Neural cell (in vitro differentiated cells): ENCODE measurements at regions not wholly inside any gene's neighbourhood (a gene's known extent, or its start where the extent isn't known, plus 50 kb on each side); places are given as distances from the start of the nearest gene placed in this dataset.

Experiments
- H2AFZ ChIP-seq: fragments of 200-600, 300-800 bp; sonication (generic), shearing (Covaris generic); 2 replicates; pipeline ENCODE4 v1.6.0; 2014; ENCODE audit warnings: low read depth, mild to moderate bottlenecking, antibody characterized with exemption, low read length, moderate library complexity
- H3F3A ChIP-seq: fragments of 200-600 bp; shearing (Covaris generic); 2 replicates; pipeline ENCODE4 v1.6.1; 2016; ENCODE audit warnings: mild to moderate bottlenecking, moderate library complexity, mixed read lengths, antibody characterized with exemption, low read length; ENCODE audit not compliant: insufficient read depth, poor library complexity, severe bottlenecking
- H3K27ac ChIP-seq: fragments of 200-600, 300-800 bp; sonication (generic), shearing (Covaris generic); 2 replicates; pipeline ENCODE4 v1.5.1; 2014; ENCODE audit warnings: mild to moderate bottlenecking, low read length, moderate library complexity
- H3K27me3 ChIP-seq: fragments of 300-800, 200-600 bp; sonication (generic), shearing (Covaris generic); 2 replicates; pipeline ENCODE4 v1.6.0; 2014; ENCODE audit warnings: mild to moderate bottlenecking, low read depth, low read length, moderate library complexity; ENCODE audit not compliant: insufficient read depth
- H3K36me3 ChIP-seq: fragments of 300-800, 200-600 bp; sonication (generic), shearing (Covaris generic); 2 replicates; pipeline ENCODE4 v1.5.1; 2014; ENCODE audit warnings: mild to moderate bottlenecking, antibody characterized with exemption, low read length, moderate library complexity; ENCODE audit not compliant: insufficient read depth
- H3K4me2 ChIP-seq: fragments of 300-800, 200-600 bp; sonication (generic), shearing (Covaris generic); 2 replicates; pipeline ENCODE4 v1.6.0; 2014; ENCODE audit warnings: mild to moderate bottlenecking, low read length
- H3K4me3 ChIP-seq: fragments of 300-800, 200-600 bp; sonication (generic), shearing (Covaris generic); 2 replicates; pipeline ENCODE4 v1.5.1; 2014; ENCODE audit warnings: mild to moderate bottlenecking, low read length, moderate library complexity
- H3K79me2 ChIP-seq: fragments of 200-600 bp; shearing (Covaris generic); replicated peaks from 2 replicates; pipeline ENCODE4 v1.6.0; 2014; ENCODE audit warnings: mild to moderate bottlenecking, low read length, moderate library complexity; ENCODE audit not compliant: insufficient read depth
- H3K9ac ChIP-seq: fragments of 300-800, 200-600 bp; sonication (generic), shearing (Covaris generic); 2 replicates; pipeline ENCODE4 v1.6.1; 2016; ENCODE audit warnings: mild to moderate bottlenecking, low read length, mixed read lengths
- H3K9me2 ChIP-seq: fragments of 200-600 bp; shearing (Covaris generic); 2 replicates; pipeline ENCODE4 v1.6.1; 2016; ENCODE audit warnings: mild to moderate bottlenecking, low read length, mixed read lengths; ENCODE audit not compliant: insufficient read depth
- H3K9me3 ChIP-seq: fragments of 200-600, 300-800 bp; sonication (generic), shearing (Covaris generic); 2 replicates; pipeline ENCODE4 v1.6.1; 2016; ENCODE audit warnings: mild to moderate bottlenecking, mixed run types, low read length, moderate library complexity, mixed read lengths
- H4K20me1 ChIP-seq: fragments of 200-600 bp; shearing (Covaris generic); 2 replicates; pipeline ENCODE4 v1.6.1; 2016; ENCODE audit warnings: mild to moderate bottlenecking, mixed run types; ENCODE audit not compliant: insufficient read depth
- EP300 ChIP-seq: fragments of 450-650 bp; conservative IDR thresholded peaks from 2 replicates; pipeline ENCODE4 v1.6.1; 2014; ENCODE audit warnings: antibody characterized with exemption, mild to moderate bottlenecking, moderate library complexity; ENCODE audit not compliant: poor library complexity, severe bottlenecking
- EZH2 ChIP-seq: fragments of 200-600, 300-800 bp; shearing (Covaris generic), sonication (generic); IDR thresholded peaks from 2 replicates; pipeline ENCODE4 v1.6.1; 2014; ENCODE audit warnings: antibody characterized with exemption, low read length, borderline replicate concordance, mild to moderate bottlenecking; ENCODE audit not compliant: insufficient read depth, poor library complexity, severe bottlenecking
- MXI1 ChIP-seq: fragments of 450-650 bp; conservative IDR thresholded peaks from 2 replicates; pipeline ENCODE4 v1.6.1; 2014; ENCODE audit warnings: antibody characterized with exemption, mild to moderate bottlenecking; ENCODE audit not compliant: poor library complexity, severe bottlenecking
- POLR2AphosphoS5 ChIP-seq: IDR thresholded peaks from 2 replicates; pipeline ENCODE4 v1.6.1; 2012
- RAD21 ChIP-seq: fragments of 450-650 bp; conservative IDR thresholded peaks from 2 replicates; pipeline ENCODE4 v1.6.1; 2014; ENCODE audit warnings: antibody characterized with exemption, mild to moderate bottlenecking, moderate library complexity
- REST ChIP-seq: IDR thresholded peaks from 2 replicates; pipeline ENCODE4 v1.6.1; 2012; ENCODE audit warnings: borderline replicate concordance
- SMC3 ChIP-seq: fragments of 450-650 bp; conservative IDR thresholded peaks from 2 replicates; pipeline ENCODE4 v1.6.1; 2014; ENCODE audit warnings: antibody characterized with exemption, mild to moderate bottlenecking, moderate library complexity; ENCODE audit not compliant: poor library complexity
- TAF1 ChIP-seq: IDR thresholded peaks from 2 replicates; pipeline ENCODE4 v1.6.1; 2012; ENCODE audit warnings: low read depth
- TF ChIP-seq, protein P1 (sequence below): fragments of 450-650 bp; IDR thresholded peaks from 2 replicates; pipeline ENCODE4 v1.5.1; 2014; ENCODE audit warnings: antibody characterized with exemption, mild to moderate bottlenecking, moderate library complexity; ENCODE audit not compliant: poor library complexity, severe bottlenecking

DNA sequence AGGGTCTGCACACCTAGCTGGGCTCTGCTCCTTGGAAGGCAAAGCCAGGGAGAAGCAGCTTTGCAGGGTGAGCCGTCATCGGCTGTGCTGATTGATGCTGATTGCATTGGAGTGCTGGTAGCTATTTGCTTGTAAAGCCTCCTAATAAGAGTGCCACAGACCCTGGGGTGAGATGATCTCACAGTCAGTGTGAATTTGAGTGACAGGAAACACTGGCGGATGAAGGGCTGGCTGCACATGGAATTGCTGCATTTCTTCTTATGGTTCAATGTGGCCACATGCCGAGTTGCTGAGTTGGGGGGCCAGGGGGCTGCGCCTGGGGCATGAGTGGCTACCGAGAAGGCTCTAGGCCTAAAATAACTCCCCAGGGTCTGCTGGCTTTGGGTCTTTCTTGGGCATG is 138.2 kb upstream of the CACNA1E start:
- H3K4me2 ChIP-seq: peak overlapping the region; percentile 36
- no peaks in the 10 kb centered on the region for H3K79me2 ChIP-seq
- peak overlapping the region; percentile 53 for H2AFZ ChIP-seq
- H3K27me3 ChIP-seq: no peaks in the 10 kb centered on the region
- peak overlapping the region; percentile 98 for H3K27ac ChIP-seq
- no peaks in the 10 kb centered on the region for H3K36me3 ChIP-seq
- no peaks in the 10 kb centered on the region for H3K9me2 ChIP-seq
- H3K9me3 ChIP-seq: no peaks in the 10 kb centered on the region
- H3K4me3 ChIP-seq: peak overlapping the region; percentile 53
- H3K9ac ChIP-seq: peak overlapping the region; percentile 73
- no peaks in the 10 kb centered on the region for H4K20me1 ChIP-seq
- TF ChIP-seq SMC3: peak; percentile 47
- TF ChIP-seq, protein P1, sequence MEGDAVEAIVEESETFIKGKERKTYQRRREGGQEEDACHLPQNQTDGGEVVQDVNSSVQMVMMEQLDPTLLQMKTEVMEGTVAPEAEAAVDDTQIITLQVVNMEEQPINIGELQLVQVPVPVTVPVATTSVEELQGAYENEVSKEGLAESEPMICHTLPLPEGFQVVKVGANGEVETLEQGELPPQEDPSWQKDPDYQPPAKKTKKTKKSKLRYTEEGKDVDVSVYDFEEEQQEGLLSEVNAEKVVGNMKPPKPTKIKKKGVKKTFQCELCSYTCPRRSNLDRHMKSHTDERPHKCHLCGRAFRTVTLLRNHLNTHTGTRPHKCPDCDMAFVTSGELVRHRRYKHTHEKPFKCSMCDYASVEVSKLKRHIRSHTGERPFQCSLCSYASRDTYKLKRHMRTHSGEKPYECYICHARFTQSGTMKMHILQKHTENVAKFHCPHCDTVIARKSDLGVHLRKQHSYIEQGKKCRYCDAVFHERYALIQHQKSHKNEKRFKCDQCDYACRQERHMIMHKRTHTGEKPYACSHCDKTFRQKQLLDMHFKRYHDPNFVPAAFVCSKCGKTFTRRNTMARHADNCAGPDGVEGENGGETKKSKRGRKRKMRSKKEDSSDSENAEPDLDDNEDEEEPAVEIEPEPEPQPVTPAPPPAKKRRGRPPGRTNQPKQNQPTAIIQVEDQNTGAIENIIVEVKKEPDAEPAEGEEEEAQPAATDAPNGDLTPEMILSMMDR: no peak
- peak; percentile 55 for TF ChIP-seq RAD21
- TF ChIP-seq REST: peak; percentile 76
- TF ChIP-seq EZH2: no peak
- no peak for TF ChIP-seq TAF1
- TF ChIP-seq EP300: peak; percentile 95
- TF ChIP-seq POLR2AphosphoS5: peak; percentile 87
- TF ChIP-seq MXI1: peak; percentile 59
- H3F3A ChIP-seq: peaks cover 13% of the 10 kb centered on the region

DNA sequence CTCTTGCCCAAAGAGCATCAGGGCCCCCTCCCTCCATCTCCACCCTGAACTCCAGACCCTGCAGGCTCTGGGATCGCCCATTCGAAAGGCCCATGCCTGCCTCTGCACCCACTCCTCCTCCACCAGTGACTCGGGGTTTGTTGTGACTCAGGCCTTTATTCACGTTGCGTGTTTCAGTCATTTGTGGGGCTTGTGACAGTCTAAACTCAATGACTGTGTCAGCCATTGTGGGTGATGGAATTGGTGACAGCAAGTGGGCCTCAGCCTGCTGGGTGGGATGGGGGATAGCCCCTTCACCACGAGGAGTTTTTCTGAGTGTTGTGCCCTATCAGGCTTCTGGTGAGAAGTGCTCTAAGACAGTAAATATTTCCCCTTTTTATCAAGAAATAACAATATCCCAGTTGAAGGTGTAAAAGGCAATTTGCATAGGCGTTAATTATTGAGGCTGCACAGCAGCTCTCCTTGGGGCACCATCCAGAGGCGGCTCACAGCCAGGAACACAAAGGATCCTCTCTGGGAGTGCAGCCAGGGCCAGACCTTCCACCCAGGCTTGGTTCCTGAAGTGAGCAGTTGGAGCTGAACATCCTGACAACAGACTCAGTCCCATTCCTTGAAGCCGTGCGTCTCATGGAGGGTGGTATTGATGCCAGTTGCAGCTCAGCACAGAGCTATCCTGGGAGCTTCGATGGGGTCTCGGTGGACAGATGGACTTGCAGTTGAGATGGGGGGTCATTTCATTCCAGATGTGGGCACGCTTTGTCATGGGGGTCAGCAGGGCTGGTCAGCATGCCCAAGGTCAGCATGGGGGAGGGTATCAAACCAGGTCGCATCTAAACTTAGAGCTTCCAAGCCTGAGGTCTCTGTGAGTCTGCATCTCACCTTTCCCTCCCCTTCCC is 135.6 kb upstream of the CACNA1E start:
- Histone ChIP-seq H3K4me3 (no peak overlapping the region), H3K27me3 (no peaks in the 10 kb centered on the region), H3K9me3 (no peaks in the 10 kb centered on the region), H2AFZ (no peak overlapping the region), H3K4me2 (no peak overlapping the region), H3F3A (peaks cover 13% of the 10 kb centered on the region), H3K36me3 (no peaks in the 10 kb centered on the region), H3K79me2 (no peaks in the 10 kb centered on the region), H4K20me1 (no peaks in the 10 kb centered on the region), H3K9me2 (no peaks in the 10 kb centered on the region), H3K27ac (no peak overlapping the region), H3K9ac (no peak overlapping the region)
- TF ChIP-seq POLR2AphosphoS5 (no peak), SMC3 (no peak), REST (no peak), MXI1 (no peak), RAD21 (no peak)
